ENCODE measurements at regions not wholly inside any gene's neighbourhood (a gene's known extent, or its start where the extent isn't known, plus 50 kb on each side); places are given as distances from the start of the nearest gene placed in this dataset.
"Not testable (repeated sequence)": the region's sequence is repeated elsewhere in the genome, so short reads cannot be mapped to it uniquely, and the experiment has no call there.

DNA sequence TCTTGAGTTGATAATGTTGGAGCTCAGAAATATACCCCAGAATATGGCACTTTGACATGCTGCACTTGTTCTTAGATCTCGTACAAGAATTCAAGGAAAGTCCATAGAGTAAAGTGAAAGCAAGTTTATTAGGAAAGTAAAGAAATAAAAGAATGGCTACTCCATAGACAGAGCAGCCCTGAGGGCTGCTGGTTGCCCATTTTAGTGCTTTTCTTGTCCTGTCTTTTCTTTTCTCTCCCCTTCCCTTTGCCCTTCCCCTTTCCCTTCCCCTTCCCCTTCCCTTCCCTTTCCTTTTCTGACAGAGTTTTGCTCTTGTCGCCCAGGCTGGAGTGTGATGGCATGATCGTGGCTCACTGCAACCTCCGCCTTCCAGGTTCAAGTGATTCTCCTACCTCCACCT lies 283.4 kb upstream of the SEMA6A start:
- H3K27ac ChIP-seq (ENCODE audit: low read depth, low read length); H3K36me3 ChIP-seq (ENCODE audit: control insufficient read depth in 1 of 2, insufficient read depth in 2 of 2, low read length in 2 of 2); H3K9me3 ChIP-seq (ENCODE audit: control insufficient read depth in 1 of 2, low read length in 2 of 2); H3K4me1 ChIP-seq (ENCODE audit: control insufficient read depth in 1 of 2, insufficient read depth in 2 of 2, low read length in 2 of 2); H3K27me3 ChIP-seq (ENCODE audit: control insufficient read depth in 1 of 2, insufficient read depth in 2 of 2, low read length in 2 of 2); H3K4me3 ChIP-seq (ENCODE audit: low read depth in 1 of 2, low read length in 2 of 2); H3K9ac ChIP-seq (ENCODE audit: low read depth in 1 of 2, low read length in 2 of 2): not testable (repeated sequence)

DNA sequence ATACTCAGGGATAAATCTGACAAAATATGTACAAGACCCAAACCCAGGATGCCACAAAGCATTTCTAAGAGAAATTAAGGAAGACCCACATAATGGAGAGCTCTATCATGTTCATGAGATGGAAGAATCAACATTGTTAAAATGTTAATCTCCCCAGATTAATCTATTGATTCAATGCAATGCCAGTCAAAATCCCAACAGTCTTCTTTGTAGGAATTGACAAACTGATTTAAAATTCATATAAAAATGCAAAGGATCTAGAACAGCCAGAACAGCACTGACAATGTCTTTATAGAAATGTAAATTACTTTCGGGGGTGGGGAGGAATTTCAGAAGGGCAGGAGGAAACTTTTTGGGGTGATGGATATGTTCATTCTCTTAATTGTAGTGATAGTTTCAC lies 281.6 kb upstream of the SEMA6A start:
- H3K4me3 ChIP-seq (ENCODE audit: low read depth in 1 of 2, low read length in 2 of 2), result no peak overlapping the region
- no peaks in the 10 kb centered on the region for H3K4me1 ChIP-seq (ENCODE audit: control insufficient read depth in 1 of 2, insufficient read depth in 2 of 2, low read length in 2 of 2)
- peaks cover 3 to 7% of the 10 kb centered on the region in 2 donors for H3K27me3 ChIP-seq (ENCODE audit: control insufficient read depth in 1 of 2, insufficient read depth in 2 of 2, low read length in 2 of 2)
- no peaks in the 10 kb centered on the region for H3K36me3 ChIP-seq (ENCODE audit: control insufficient read depth in 1 of 2, insufficient read depth in 2 of 2, low read length in 2 of 2)
- no peak overlapping the region for H3K27ac ChIP-seq (ENCODE audit: low read depth, low read length)
- no peak overlapping the region for H3K9ac ChIP-seq (ENCODE audit: low read depth in 1 of 2, low read length in 2 of 2)
- no peaks in the 10 kb centered on the region for H3K9me3 ChIP-seq (ENCODE audit: control insufficient read depth in 1 of 2, low read length in 2 of 2)

DNA sequence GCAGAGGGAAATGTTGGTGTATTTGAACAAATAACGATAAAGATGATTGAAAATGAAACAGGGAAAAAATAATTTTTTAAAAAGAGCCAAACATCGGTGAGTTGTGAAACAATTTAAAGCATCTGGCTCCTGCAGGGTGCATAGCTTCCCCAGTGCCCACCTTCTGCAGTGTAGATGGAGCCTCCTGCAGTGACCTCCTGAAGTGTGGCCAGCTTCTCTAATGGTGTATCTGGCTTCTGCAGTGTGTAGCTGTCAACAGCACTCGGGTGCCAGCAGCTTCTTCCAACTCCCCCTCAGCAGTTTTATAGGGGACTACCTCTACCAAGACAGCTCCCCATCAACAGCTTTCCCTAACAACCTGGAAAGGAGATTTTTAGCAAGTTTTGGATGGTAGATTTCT lies 279.4 kb upstream of the SEMA6A start:
- Histone ChIP-seq H3K36me3 (ENCODE audit: control insufficient read depth in 1 of 2, insufficient read depth in 2 of 2, low read length in 2 of 2) (no peaks in the 10 kb centered on the region), H3K27me3 (ENCODE audit: control insufficient read depth in 1 of 2, insufficient read depth in 2 of 2, low read length in 2 of 2) (peaks cover 5 to 10% of the 10 kb centered on the region in 2 donors), H3K4me1 (ENCODE audit: control insufficient read depth in 1 of 2, insufficient read depth in 2 of 2, low read length in 2 of 2) (no peaks in the 10 kb centered on the region), H3K4me3 (ENCODE audit: low read depth in 1 of 2, low read length in 2 of 2) (no peak overlapping the region), H3K27ac (ENCODE audit: low read depth, low read length) (no peak overlapping the region), H3K9me3 (ENCODE audit: control insufficient read depth in 1 of 2, low read length in 2 of 2) (no peaks in the 10 kb centered on the region), H3K9ac (ENCODE audit: low read depth in 1 of 2, low read length in 2 of 2) (no peak overlapping the region)

DNA sequence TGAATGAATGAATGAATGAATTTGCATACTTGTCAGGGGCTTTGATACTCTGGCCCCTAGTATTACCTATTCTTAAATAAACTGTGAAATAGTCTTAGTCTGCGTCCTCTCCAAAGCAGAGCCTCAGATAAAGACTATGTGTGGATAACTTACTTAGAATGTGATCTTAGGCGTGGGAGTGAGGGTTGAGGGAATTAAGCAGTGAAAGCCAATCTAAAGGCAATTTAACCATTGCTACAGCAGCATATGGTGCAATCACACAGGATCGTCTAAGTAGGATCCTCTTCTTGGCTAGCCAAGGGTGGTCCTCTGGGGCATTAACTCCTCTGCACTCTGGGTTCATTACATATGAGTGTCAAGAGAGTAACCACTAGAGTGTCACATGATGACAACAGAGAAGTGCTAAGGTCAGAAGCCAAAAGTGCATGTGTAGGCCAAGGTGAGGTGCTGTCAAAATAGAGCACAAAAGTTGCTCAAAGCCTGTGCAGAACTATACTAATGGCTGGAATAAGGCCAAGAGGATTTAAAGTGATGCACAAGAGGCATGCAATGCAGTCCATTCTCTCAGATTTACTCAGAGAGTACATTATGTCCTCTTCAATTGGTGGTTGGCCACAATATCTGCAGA lies 274.4 kb upstream of the SEMA6A start:
- H3K4me3 ChIP-seq (ENCODE audit: low read depth in 1 of 2, low read length in 2 of 2), result no peak overlapping the region
- no peaks in the 10 kb centered on the region for H3K36me3 ChIP-seq (ENCODE audit: control insufficient read depth in 1 of 2, insufficient read depth in 2 of 2, low read length in 2 of 2)
- H3K4me1 ChIP-seq (ENCODE audit: control insufficient read depth in 1 of 2, insufficient read depth in 2 of 2, low read length in 2 of 2), result no peaks in the 10 kb centered on the region
- H3K9ac ChIP-seq (ENCODE audit: low read depth in 1 of 2, low read length in 2 of 2), result no peak overlapping the region
- no peaks in the 10 kb centered on the region for H3K9me3 ChIP-seq (ENCODE audit: control insufficient read depth in 1 of 2, low read length in 2 of 2)
- peaks cover 18 to 33% of the 10 kb centered on the region in 2 donors for H3K27me3 ChIP-seq (ENCODE audit: control insufficient read depth in 1 of 2, insufficient read depth in 2 of 2, low read length in 2 of 2)
- H3K27ac ChIP-seq (ENCODE audit: low read depth, low read length), result no peak overlapping the region

DNA sequence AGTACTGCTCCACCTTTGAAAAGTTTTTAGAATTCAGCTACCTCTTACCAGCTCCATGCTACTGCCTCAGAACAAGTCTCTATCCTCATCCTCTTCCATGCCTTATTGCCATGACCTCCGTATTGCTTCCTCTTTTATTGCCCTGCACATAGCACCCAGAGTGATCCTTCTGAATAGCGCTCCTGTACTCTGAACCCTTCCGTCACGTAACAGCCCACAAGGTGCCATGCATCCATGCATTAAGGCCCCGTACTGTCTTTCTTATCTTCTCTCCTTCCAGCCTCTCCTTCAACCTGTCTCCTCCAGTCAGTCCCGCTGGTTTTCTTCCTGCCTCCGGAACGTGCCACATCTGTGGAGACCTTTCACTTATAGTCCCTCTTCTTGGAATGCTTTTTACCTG lies 273.3 kb upstream of the SEMA6A start:
- H3K9ac ChIP-seq (ENCODE audit: low read depth in 1 of 2, low read length in 2 of 2), result no peak overlapping the region
- no peak overlapping the region for H3K27ac ChIP-seq (ENCODE audit: low read depth, low read length)
- H3K4me3 ChIP-seq (ENCODE audit: low read depth in 1 of 2, low read length in 2 of 2), result no peak overlapping the region
- no peaks in the 10 kb centered on the region for H3K9me3 ChIP-seq (ENCODE audit: control insufficient read depth in 1 of 2, low read length in 2 of 2)
- H3K4me1 ChIP-seq (ENCODE audit: control insufficient read depth in 1 of 2, insufficient read depth in 2 of 2, low read length in 2 of 2), result no peaks in the 10 kb centered on the region
- H3K36me3 ChIP-seq (ENCODE audit: control insufficient read depth in 1 of 2, insufficient read depth in 2 of 2, low read length in 2 of 2), result no peaks in the 10 kb centered on the region
- H3K27me3 ChIP-seq (ENCODE audit: control insufficient read depth in 1 of 2, insufficient read depth in 2 of 2, low read length in 2 of 2), result peaks cover 18 to 33% of the 10 kb centered on the region in 2 donors

DNA sequence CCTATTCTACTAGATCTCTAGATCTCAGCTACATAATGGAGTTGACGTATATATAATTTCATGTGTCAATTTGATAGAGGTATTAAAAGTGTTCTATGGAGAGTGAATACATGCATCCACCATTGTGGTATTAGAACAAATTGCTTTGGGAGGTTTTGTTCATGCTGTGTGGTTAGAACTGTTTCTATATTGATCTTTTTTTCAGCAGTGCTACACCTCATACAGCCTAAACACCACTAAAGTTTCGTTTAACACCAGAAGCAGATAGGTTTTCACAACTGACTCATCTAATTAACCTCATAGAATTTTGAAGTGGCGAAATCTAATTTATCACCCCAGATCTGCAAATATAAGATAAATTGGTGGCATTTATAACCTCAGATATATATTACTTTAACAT lies 269.4 kb upstream of the SEMA6A start:
- Histone ChIP-seq H3K27me3 (ENCODE audit: control insufficient read depth in 1 of 2, insufficient read depth in 2 of 2, low read length in 2 of 2) (peaks cover 15 to 28% of the 10 kb centered on the region in 2 donors), H3K9me3 (ENCODE audit: control insufficient read depth in 1 of 2, low read length in 2 of 2) (no peaks in the 10 kb centered on the region), H3K36me3 (ENCODE audit: control insufficient read depth in 1 of 2, insufficient read depth in 2 of 2, low read length in 2 of 2) (no peaks in the 10 kb centered on the region), H3K9ac (ENCODE audit: low read depth in 1 of 2, low read length in 2 of 2) (no peak overlapping the region), H3K4me3 (ENCODE audit: low read depth in 1 of 2, low read length in 2 of 2) (no peak overlapping the region), H3K27ac (ENCODE audit: low read depth, low read length) (no peak overlapping the region), H3K4me1 (ENCODE audit: control insufficient read depth in 1 of 2, insufficient read depth in 2 of 2, low read length in 2 of 2) (no peaks in the 10 kb centered on the region)

DNA sequence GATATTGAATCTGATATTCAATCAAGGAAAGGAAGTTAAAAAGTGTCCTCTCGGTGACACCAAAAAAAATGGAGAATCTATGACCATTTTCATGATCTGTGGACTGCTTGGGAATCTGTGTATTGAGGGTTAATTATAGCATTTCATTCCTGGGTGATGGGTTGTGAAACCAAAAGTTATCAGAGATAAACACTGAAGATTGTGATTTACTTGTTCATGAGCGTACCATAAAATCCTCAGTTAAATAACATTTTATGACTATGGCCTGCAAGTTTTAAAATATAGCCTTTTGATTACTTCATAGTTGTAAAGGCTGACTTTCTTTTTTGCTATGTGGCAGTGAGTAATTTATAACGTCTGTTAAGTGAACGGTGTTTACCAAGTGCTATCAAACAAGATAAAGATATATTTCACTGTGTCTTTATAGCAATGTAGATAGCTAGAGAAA lies 267.9 kb upstream of the SEMA6A start:
- Histone ChIP-seq H3K4me1 (ENCODE audit: control insufficient read depth in 1 of 2, insufficient read depth in 2 of 2, low read length in 2 of 2) (peaks cover 7 to 9% of the 10 kb centered on the region in 2 donors), H3K9me3 (ENCODE audit: control insufficient read depth in 1 of 2, low read length in 2 of 2) (no peaks in the 10 kb centered on the region), H3K4me3 (ENCODE audit: low read depth in 1 of 2, low read length in 2 of 2) (no peak overlapping the region), H3K27ac (ENCODE audit: low read depth, low read length) (no peak overlapping the region), H3K9ac (ENCODE audit: low read depth in 1 of 2, low read length in 2 of 2) (no peak overlapping the region), H3K36me3 (ENCODE audit: control insufficient read depth in 1 of 2, insufficient read depth in 2 of 2, low read length in 2 of 2) (no peaks in the 10 kb centered on the region), H3K27me3 (ENCODE audit: control insufficient read depth in 1 of 2, insufficient read depth in 2 of 2, low read length in 2 of 2) (peaks cover 13 to 22% of the 10 kb centered on the region in 2 donors)

DNA sequence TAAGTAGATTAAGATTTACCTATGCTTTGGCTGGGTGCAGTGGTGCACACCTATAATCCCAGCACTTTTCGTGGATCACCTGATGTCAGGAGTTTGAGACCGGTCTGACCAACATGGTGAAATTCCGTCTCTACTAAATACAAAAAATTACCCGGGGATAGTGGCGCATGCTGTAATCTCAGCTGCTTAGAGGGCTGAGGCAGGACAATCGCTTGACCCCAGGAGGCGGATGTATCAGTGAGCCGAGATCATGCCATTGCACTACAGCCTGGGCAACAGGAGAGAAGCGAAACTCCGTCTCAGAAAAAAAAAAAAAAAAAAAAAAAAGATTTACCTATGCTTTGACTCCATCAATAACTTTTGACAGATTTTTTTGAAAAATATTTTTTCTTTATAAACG lies 267.1 kb upstream of the SEMA6A start:
- peaks cover 9 to 14% of the 10 kb centered on the region in 2 donors for H3K4me1 ChIP-seq (ENCODE audit: control insufficient read depth in 1 of 2, insufficient read depth in 2 of 2, low read length in 2 of 2)
- H3K9me3 ChIP-seq (ENCODE audit: control insufficient read depth in 1 of 2, low read length in 2 of 2), result no peaks in the 10 kb centered on the region
- no peak overlapping the region for H3K9ac ChIP-seq (ENCODE audit: low read depth in 1 of 2, low read length in 2 of 2)
- H3K27me3 ChIP-seq (ENCODE audit: control insufficient read depth in 1 of 2, insufficient read depth in 2 of 2, low read length in 2 of 2), result peaks cover 15 to 23% of the 10 kb centered on the region in 2 donors
- no peaks in the 10 kb centered on the region for H3K36me3 ChIP-seq (ENCODE audit: control insufficient read depth in 1 of 2, insufficient read depth in 2 of 2, low read length in 2 of 2)
- no peak overlapping the region for H3K4me3 ChIP-seq (ENCODE audit: low read depth in 1 of 2, low read length in 2 of 2)
- no peak overlapping the region for H3K27ac ChIP-seq (ENCODE audit: low read depth, low read length)

DNA sequence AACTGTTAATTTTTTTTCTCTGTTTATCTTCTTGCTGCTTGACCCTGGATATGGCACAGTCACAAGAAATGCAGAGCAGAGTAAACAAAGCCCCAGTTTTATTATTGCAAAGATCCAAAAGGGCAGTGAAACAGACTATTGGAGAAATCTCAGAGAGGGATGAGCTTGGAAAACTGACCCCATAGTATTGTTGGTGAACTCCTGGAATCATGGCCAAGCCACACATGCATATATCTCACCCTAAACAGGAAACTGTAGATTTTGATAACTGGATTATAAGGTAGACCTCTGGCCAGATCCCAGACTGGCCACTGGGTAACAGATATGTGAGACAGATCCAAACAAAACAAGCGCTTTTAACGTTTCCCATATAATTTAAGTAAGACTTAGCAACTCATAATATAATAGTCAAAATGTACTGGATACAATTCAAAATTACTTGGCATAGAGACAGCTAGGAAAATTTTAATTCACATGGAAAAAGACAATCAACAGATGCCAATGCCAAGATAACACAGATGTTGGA lies 263.5 kb upstream of the SEMA6A start:
- no peak overlapping the region for H3K9ac ChIP-seq (ENCODE audit: low read depth in 1 of 2, low read length in 2 of 2)
- H3K27ac ChIP-seq (ENCODE audit: low read depth, low read length), result no peak overlapping the region
- peaks cover 7 to 11% of the 10 kb centered on the region in 2 donors for H3K27me3 ChIP-seq (ENCODE audit: control insufficient read depth in 1 of 2, insufficient read depth in 2 of 2, low read length in 2 of 2)
- H3K4me3 ChIP-seq (ENCODE audit: low read depth in 1 of 2, low read length in 2 of 2), result no peak overlapping the region
- H3K9me3 ChIP-seq (ENCODE audit: control insufficient read depth in 1 of 2, low read length in 2 of 2), result no peaks in the 10 kb centered on the region
- no peaks in the 10 kb centered on the region for H3K36me3 ChIP-seq (ENCODE audit: control insufficient read depth in 1 of 2, insufficient read depth in 2 of 2, low read length in 2 of 2)
- H3K4me1 ChIP-seq (ENCODE audit: control insufficient read depth in 1 of 2, insufficient read depth in 2 of 2, low read length in 2 of 2), result peaks cover 9 to 14% of the 10 kb centered on the region in 2 donors

DNA sequence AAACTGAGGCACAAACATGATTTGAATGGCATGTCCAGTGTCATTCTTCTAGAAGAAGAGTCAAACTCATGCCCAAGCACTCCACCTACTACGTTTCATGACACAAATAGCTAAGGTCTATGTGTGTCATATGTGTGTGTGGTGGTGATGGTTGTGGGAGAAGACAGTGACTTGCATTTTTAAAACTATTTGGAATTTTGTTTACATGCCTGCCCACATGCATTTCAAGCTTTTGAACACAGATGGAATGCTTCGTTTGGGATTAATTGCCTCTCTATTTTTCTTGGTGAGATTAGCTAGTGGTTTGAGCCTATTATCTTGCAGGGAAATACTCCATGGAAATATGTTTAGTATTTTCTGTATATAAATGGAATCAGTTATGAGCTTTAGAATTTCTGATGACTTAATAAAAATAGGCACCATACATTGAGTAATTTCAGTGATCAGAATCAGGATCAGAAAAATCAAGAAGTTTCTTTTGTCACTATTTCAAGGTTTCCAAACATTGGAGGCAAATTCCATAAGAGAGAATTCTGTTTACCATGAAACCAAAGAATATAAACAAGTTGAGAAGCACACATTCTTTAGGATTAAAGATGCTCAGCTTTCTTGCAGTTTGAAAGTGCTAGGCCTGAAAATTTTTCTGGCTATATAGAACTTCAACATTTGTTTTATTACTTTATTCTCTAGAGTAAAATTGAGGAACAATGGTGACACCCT lies 260.3 kb upstream of the SEMA6A start:
- Histone ChIP-seq H3K4me1 (ENCODE audit: control insufficient read depth in 1 of 2, insufficient read depth in 2 of 2, low read length in 2 of 2) (peaks cover 9 to 14% of the 10 kb centered on the region in 2 donors), H3K27ac (ENCODE audit: low read depth, low read length) (no peak overlapping the region), H3K9me3 (ENCODE audit: control insufficient read depth in 1 of 2, low read length in 2 of 2) (no peaks in the 10 kb centered on the region), H3K27me3 (ENCODE audit: control insufficient read depth in 1 of 2, insufficient read depth in 2 of 2, low read length in 2 of 2) (peaks cover 7 to 11% of the 10 kb centered on the region in 2 donors), H3K9ac (ENCODE audit: low read depth in 1 of 2, low read length in 2 of 2) (no peak overlapping the region), H3K36me3 (ENCODE audit: control insufficient read depth in 1 of 2, insufficient read depth in 2 of 2, low read length in 2 of 2) (no peaks in the 10 kb centered on the region), H3K4me3 (ENCODE audit: low read depth in 1 of 2, low read length in 2 of 2) (no peak overlapping the region)
